ENCODE measurements at regions not wholly inside any gene's neighbourhood (a gene's known extent, or its start where the extent isn't known, plus 50 kb on each side); places are given as distances from the start of the nearest gene placed in this dataset.

DNA sequence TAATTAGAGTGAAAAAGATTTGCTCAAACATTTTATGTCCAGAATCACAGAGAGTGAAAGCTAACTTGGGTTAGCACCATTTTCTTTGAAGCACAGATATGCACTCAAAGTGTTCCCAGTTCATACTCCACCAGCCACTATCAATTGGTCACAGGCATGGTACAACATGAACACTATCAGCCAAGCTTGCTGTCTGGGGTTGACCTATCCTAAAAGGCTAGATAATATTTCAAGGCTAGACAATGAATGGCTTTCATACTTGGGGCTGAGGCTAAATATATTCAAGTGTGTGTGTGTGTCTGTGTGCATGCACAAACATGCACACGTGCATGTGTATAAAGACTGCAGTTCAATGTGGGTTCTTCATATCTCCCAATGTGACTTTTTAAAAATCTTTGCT is 783.0 kb upstream of the GJE1 start:
- DNase-seq (no peak), ATAC-seq (no peak)
- no peaks in the 10 kb centered on the region for H3K4me1 Mint-ChIP-seq (ENCODE audit: low read depth)
- H3K27me3 Mint-ChIP-seq (ENCODE audit: low read depth): no peaks in the 10 kb centered on the region
- no peaks in the 10 kb centered on the region for H3K36me3 Mint-ChIP-seq (ENCODE audit: low read depth)
- ChIA-PET POLR2A (no interaction called here), CTCF (no interaction called here)
- no peak overlapping the region for H3K4me3 Mint-ChIP-seq
- H3K27ac Mint-ChIP-seq: no peak overlapping the region
- no peaks in the 10 kb centered on the region for H3K9me3 Mint-ChIP-seq (ENCODE audit: insufficient read depth)

DNA sequence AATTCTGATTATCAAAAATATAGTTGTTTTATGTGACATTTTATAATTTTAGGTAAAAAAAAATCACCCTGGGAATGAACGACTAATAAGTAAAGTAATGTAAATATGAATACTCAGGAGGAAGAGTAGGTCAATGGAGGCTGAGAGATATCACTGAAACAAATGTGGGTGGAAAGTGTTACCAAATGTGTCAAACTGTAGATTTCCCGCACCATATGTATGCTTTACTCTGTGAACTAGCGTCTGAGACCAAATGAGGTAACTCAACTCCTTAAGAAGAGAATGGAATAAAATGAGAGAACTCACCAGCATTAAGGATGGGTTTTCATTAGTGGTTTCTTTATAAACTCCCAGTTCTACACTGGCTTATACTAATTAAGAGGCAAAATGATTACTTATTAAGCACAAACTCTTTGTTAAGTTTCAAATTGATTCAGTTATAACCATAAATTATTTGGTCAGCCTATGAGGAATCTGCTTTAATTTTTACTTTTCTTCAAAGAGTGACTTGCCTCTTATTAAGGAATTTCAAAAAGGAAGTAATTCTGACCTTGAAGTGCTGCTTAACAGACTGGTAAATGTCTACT is 784.7 kb upstream of the GJE1 start:
- no peaks in the 10 kb centered on the region for H3K36me3 Mint-ChIP-seq (ENCODE audit: low read depth)
- no peaks in the 10 kb centered on the region for H3K9me3 Mint-ChIP-seq (ENCODE audit: insufficient read depth)
- CTCF ChIA-PET: no interaction called here
- no peaks in the 10 kb centered on the region for H3K4me1 Mint-ChIP-seq (ENCODE audit: low read depth)
- no peak overlapping the region for H3K27ac Mint-ChIP-seq
- POLR2A ChIA-PET: no interaction called here
- no peak overlapping the region for H3K4me3 Mint-ChIP-seq
- DNase-seq: no peak
- no peaks in the 10 kb centered on the region for H3K27me3 Mint-ChIP-seq (ENCODE audit: low read depth)
- no peak for ATAC-seq

DNA sequence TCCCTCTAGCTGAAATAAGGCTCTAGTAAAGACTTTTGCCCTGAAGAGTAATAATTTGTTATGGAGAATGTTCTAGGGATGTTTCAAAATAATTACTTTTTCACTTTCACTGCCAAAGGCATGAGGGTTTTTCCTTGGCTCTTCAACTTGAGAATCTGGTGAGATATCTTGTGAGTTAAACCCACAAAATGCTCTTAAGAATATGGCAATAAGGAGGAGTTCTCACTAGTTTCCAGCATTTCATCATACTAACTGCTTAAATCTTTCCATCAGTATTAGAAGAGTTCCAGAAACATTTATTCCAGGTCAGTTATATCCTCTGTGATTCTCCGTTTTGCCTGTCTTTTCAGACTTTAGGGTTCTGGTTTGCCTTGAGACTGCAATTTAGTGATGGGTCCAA is 785.6 kb upstream of the GJE1 start:
- ATAC-seq: no peak
- no peak for DNase-seq
- H3K4me3 Mint-ChIP-seq: no peak overlapping the region
- H3K27ac Mint-ChIP-seq: no peak overlapping the region
- H3K36me3 Mint-ChIP-seq (ENCODE audit: low read depth): no peaks in the 10 kb centered on the region
- no peaks in the 10 kb centered on the region for H3K4me1 Mint-ChIP-seq (ENCODE audit: low read depth)
- ChIA-PET POLR2A (no interaction called here), CTCF (no interaction called here)
- H3K27me3 Mint-ChIP-seq (ENCODE audit: low read depth): no peaks in the 10 kb centered on the region
- no peaks in the 10 kb centered on the region for H3K9me3 Mint-ChIP-seq (ENCODE audit: insufficient read depth)

DNA sequence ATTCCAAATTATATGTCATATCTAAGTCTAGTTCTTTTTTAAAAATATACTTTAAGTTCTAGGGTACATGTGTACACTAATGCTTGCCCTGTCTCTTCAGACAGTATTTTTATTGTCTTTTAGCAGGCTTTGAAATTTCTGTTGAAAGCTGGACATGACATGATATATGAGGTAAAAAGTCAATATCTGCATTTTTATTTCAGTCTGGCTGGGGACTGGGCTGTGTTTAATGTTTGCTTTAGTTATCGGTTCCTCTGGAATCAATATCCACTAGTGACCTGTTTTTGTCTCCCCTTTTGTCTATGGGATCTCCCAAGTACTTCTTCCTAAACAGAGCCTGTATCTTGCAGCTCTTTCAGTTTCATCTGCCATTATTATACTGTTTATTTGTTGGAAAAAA is 786.2 kb upstream of the GJE1 start:
- CTCF ChIA-PET: no interaction called here

GRCh38 chr6:141337191-141337590 is 795.5 kb upstream of the GJE1 start:
- ChIA-PET POLR2A (no interaction called here), CTCF (no interaction called here)
- Mint-ChIP-seq H3K4me1 (ENCODE audit: low read depth) (no peaks in the 10 kb centered on the region), H3K9me3 (ENCODE audit: insufficient read depth) (no peaks in the 10 kb centered on the region), H3K36me3 (ENCODE audit: low read depth) (no peaks in the 10 kb centered on the region), H3K27me3 (ENCODE audit: low read depth) (peaks cover 2% of the 10 kb centered on the region), H3K4me3 (no peak overlapping the region), H3K27ac (no peak overlapping the region)
- no peak for DNase-seq
- no peak for ATAC-seq

More for the DNA sequence above, 786.2 kb upstream of the GJE1 start:
- ATAC-seq (no peak), DNase-seq (no peak)
- Mint-ChIP-seq H3K4me3 (no peak overlapping the region), H3K9me3 (ENCODE audit: insufficient read depth) (no peaks in the 10 kb centered on the region), H3K27me3 (ENCODE audit: low read depth) (no peaks in the 10 kb centered on the region), H3K4me1 (ENCODE audit: low read depth) (no peaks in the 10 kb centered on the region), H3K36me3 (ENCODE audit: low read depth) (no peaks in the 10 kb centered on the region), H3K27ac (no peak overlapping the region)
- POLR2A ChIA-PET: no interaction called here

DNA sequence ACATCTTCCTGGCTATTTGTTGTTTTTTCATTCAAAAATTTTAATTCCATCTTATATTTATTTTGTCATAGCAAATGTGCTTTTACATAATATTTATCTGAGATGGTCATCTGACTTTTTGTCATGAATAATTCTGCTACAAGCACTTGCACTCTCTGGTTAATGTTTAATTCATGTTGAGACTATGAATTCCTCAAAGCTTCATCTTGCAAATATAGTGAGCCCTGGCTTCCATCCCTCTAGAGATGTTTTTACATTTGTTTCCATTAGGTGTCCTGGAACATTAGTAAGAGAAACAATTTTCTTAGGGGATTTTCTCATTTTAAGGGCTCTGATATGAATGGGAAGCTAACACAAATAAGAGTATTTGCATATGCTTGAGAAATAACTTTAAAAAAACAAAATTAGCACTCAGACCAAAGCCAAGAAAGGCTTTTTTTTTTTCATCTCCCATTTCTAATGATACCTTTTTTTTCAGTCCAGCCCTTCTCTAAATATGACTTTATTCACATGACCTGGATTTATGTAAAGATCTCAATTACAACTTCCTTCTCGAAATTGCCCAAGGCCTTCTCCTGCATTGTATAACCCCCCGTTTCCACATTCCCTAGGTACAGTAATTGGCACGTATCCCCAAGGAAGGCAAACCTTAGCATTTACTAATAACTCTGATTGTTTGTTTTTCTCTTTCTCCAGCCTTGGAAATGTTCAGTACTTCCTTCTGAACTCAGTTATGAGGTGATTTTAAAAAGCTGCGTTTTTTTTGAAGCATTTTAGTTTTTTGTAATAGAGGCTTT is 797.0 kb upstream of the GJE1 start:
- CTCF ChIA-PET: no interaction called here
- POLR2A ChIA-PET: interaction anchor here (0.7 kb wide), 1 partner anchor 9 kb away, joined by 3 read pairs; no protein-coding TSS in a partner anchor
- no peak overlapping the region for H3K27ac Mint-ChIP-seq
- peaks cover 2% of the 10 kb centered on the region for H3K27me3 Mint-ChIP-seq (ENCODE audit: low read depth)
- H3K9me3 Mint-ChIP-seq (ENCODE audit: insufficient read depth): no peaks in the 10 kb centered on the region
- DNase-seq (no peak), ATAC-seq (no peak)
- no peaks in the 10 kb centered on the region for H3K4me1 Mint-ChIP-seq (ENCODE audit: low read depth)
- no peak overlapping the region for H3K4me3 Mint-ChIP-seq
- H3K36me3 Mint-ChIP-seq (ENCODE audit: low read depth): no peaks in the 10 kb centered on the region

DNA sequence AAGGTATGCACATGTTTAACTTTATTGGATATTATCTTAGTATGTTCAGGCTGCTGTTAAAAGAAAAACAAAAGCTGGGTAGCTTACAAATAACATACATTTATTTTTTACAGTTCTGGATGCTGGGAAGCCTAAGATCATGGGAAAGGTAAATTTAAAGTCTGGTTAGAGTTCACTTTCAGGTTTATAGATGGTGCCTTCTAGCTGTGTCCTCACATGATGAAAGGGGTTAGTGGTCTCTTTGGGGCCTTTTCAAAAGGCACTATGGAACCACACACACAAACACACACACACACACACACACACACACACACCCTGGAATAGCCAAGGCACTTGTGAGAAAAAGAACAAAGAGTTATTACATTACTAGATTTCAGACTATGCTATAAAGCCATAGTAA is 805.8 kb upstream of the GJE1 start:
- DNase-seq (no peak), ATAC-seq (no peak)
- Mint-ChIP-seq H3K36me3 (ENCODE audit: low read depth) (no peaks in the 10 kb centered on the region), H3K9me3 (ENCODE audit: insufficient read depth) (no peaks in the 10 kb centered on the region), H3K4me1 (ENCODE audit: low read depth) (no peaks in the 10 kb centered on the region), H3K4me3 (peak overlapping the region; percentile 28), H3K27ac (no peak overlapping the region), H3K27me3 (ENCODE audit: low read depth) (no peaks in the 10 kb centered on the region)
- ChIA-PET CTCF (interaction anchor here (0.7 kb wide), 1 partner anchor 1954 kb away, joined by 3 read pairs; no protein-coding TSS in a partner anchor), POLR2A (interaction anchor here (0.6 kb wide), 1 partner anchor 9 kb away, joined by 3 read pairs; no protein-coding TSS in a partner anchor)

GRCh38 chr6:141326426-141326825 is 806.3 kb upstream of the GJE1 start:
- no peaks in the 10 kb centered on the region for H3K36me3 Mint-ChIP-seq (ENCODE audit: low read depth)
- peak; percentile 86 for ATAC-seq
- H3K4me1 Mint-ChIP-seq (ENCODE audit: low read depth): no peaks in the 10 kb centered on the region
- H3K27ac Mint-ChIP-seq: no peak overlapping the region
- ChIA-PET POLR2A (no interaction called here), CTCF (interaction anchor here (0.7 kb wide), 1 partner anchor 1953 kb away, joined by 3 read pairs; no protein-coding TSS in a partner anchor)
- peak overlapping the region; percentile 28 for H3K4me3 Mint-ChIP-seq
- no peaks in the 10 kb centered on the region for H3K27me3 Mint-ChIP-seq (ENCODE audit: low read depth)
- peak; percentile 45 for DNase-seq
- H3K9me3 Mint-ChIP-seq (ENCODE audit: insufficient read depth): no peaks in the 10 kb centered on the region

- Mint-ChIP-seq H3K4me3 (no peak overlapping the region), H3K27ac (no peak overlapping the region), H3K9me3 (ENCODE audit: insufficient read depth) (no peaks in the 10 kb centered on the region), H3K36me3 (ENCODE audit: low read depth) (no peaks in the 10 kb centered on the region), H3K4me1 (ENCODE audit: low read depth) (no peaks in the 10 kb centered on the region), H3K27me3 (ENCODE audit: low read depth) (no peaks in the 10 kb centered on the region)
- CTCF ChIA-PET: no interaction called here
- POLR2A ChIA-PET: no interaction called here
- DNase-seq (no peak), ATAC-seq (no peak)
Measured at GRCh38 chr6:141321493-141322347, 811.0 kb upstream of the GJE1 start.

- Mint-ChIP-seq H3K4me3 (no peak overlapping the region), H3K27ac (no peak overlapping the region), H3K27me3 (ENCODE audit: low read depth) (no peaks in the 10 kb centered on the region), H3K9me3 (ENCODE audit: insufficient read depth) (no peaks in the 10 kb centered on the region), H3K36me3 (ENCODE audit: low read depth) (no peaks in the 10 kb centered on the region), H3K4me1 (ENCODE audit: low read depth) (no peaks in the 10 kb centered on the region)
- ChIA-PET CTCF (no interaction called here), POLR2A (no interaction called here)
- ATAC-seq (no peak), DNase-seq (no peak)
Measured at GRCh38 chr6:141316236-141316635, 816.5 kb upstream of the GJE1 start.

GRCh38 chr6:141313986-141314385 is 818.7 kb upstream of the GJE1 start:
- Mint-ChIP-seq H3K4me1 (ENCODE audit: low read depth) (no peaks in the 10 kb centered on the region), H3K27me3 (ENCODE audit: low read depth) (no peaks in the 10 kb centered on the region), H3K36me3 (ENCODE audit: low read depth) (no peaks in the 10 kb centered on the region), H3K4me3 (no peak overlapping the region), H3K27ac (no peak overlapping the region), H3K9me3 (ENCODE audit: insufficient read depth) (no peaks in the 10 kb centered on the region)
- no peak for DNase-seq
- no peak for ATAC-seq
- ChIA-PET CTCF (no interaction called here), POLR2A (no interaction called here)

- no peak overlapping the region for H3K27ac Mint-ChIP-seq
- no peak overlapping the region for H3K4me3 Mint-ChIP-seq
- DNase-seq (no peak), ATAC-seq (no peak)
- ChIA-PET POLR2A (no interaction called here), CTCF (interaction anchor here (1.3 kb wide), 1 partner anchor 254 kb away, joined by 7 read pairs; no protein-coding TSS in a partner anchor)
- H3K4me1 Mint-ChIP-seq (ENCODE audit: low read depth): no peaks in the 10 kb centered on the region
- H3K27me3 Mint-ChIP-seq (ENCODE audit: low read depth): no peaks in the 10 kb centered on the region
- H3K36me3 Mint-ChIP-seq (ENCODE audit: low read depth): no peaks in the 10 kb centered on the region
- H3K9me3 Mint-ChIP-seq (ENCODE audit: insufficient read depth): no peaks in the 10 kb centered on the region
Measured at GRCh38 chr6:141309295-141309694, 823.4 kb upstream of the GJE1 start.

Measured in activated CD8-positive, alpha-beta T cell treated with anti-CD3 and anti-CD28 coated beads, Interleukin-2, amount 10 ng/mL, durations not matched to agents 7 days and 5 days (primary cell).